CD4-positive, CD25-positive, alpha-beta regulatory T cell (primary cell): ENCODE measurements at regions not wholly inside any gene's neighbourhood (a gene's known extent, or its start where the extent isn't known, plus 50 kb on each side); places are given as distances from the start of the nearest gene placed in this dataset.

Source experiments
- ATAC-seq, 2 donors: fragments of 150-1000 bp; cut with Tn5 transposase; one replicate each; pipeline ENCODE4 v1.10.0; 2021; ENCODE audit warnings: low read depth in 2 of 2, moderate number of reproducible peaks in 2 of 2, moderate library complexity in 1 of 2
- DNase-seq, 3 donors: peaks; one replicate each; pipeline versions ENCODE4 v3.0.0 to v3.0.0-alpha.2; 2012 to 2022; ENCODE audit warnings: mixed read lengths in 1 of 3
- H3K27ac ChIP-seq: one replicate; pipeline ENCODE4 v1.7.0; 2013; ENCODE audit warnings: mild to moderate bottlenecking, low read length; ENCODE audit not compliant: insufficient read depth, poor library complexity, severe bottlenecking
- H3K27me3 ChIP-seq: one replicate; pipeline ENCODE4 v1.7.0; 2013; ENCODE audit warnings: low read length; ENCODE audit not compliant: control insufficient read depth, insufficient read depth
- H3K36me3 ChIP-seq: one replicate; pipeline ENCODE4 v1.7.0; 2013; ENCODE audit warnings: mild to moderate bottlenecking, low read length, moderate library complexity; ENCODE audit not compliant: control insufficient read depth, insufficient read depth
- H3K4me1 ChIP-seq: 2 replicates; pipeline ENCODE4 v1.7.0; 2013; ENCODE audit warnings: mild to moderate bottlenecking, low read length; ENCODE audit not compliant: insufficient read depth, control insufficient read depth, poor library complexity, severe bottlenecking
- H3K4me3 ChIP-seq: one replicate; pipeline ENCODE4 v1.7.0; 2013; ENCODE audit warnings: low read depth, mild to moderate bottlenecking, low read length, moderate library complexity
- H3K9me3 ChIP-seq, 2 experiments: 1 replicate in 1 of 2; 2 replicates in 1 of 2; pipeline ENCODE4 v1.7.0; 2013; ENCODE audit warnings: low read length in 2 of 2, mild to moderate bottlenecking in 1 of 2, moderate library complexity in 1 of 2; ENCODE audit not compliant: control insufficient read depth in 2 of 2
- H3K27ac Mint-ChIP-seq, 3 donors: one replicate each; pipeline ENCODE4 v1.8.0; 2020 to 2022; ENCODE audit warnings: mild to moderate bottlenecking in 3 of 3, mixed read lengths in 3 of 3, moderate library complexity in 2 of 3
- H3K27me3 Mint-ChIP-seq: one replicate; pipeline ENCODE4 v1.8.0; 2022; ENCODE audit warnings: mild to moderate bottlenecking, mixed read lengths
- H3K36me3 Mint-ChIP-seq: one replicate; pipeline ENCODE4 v1.8.0; 2020; ENCODE audit warnings: mixed read lengths
- H3K4me1 Mint-ChIP-seq, 4 donors: one replicate each; pipeline ENCODE4 v1.8.0; 2020 to 2022; ENCODE audit warnings: mixed read lengths in 4 of 4, mild to moderate bottlenecking in 1 of 4
- H3K4me3 Mint-ChIP-seq, 4 donors: one replicate each; pipeline ENCODE4 v1.8.0; 2020 to 2022; ENCODE audit warnings: mild to moderate bottlenecking in 4 of 4, mixed read lengths in 4 of 4, moderate library complexity in 3 of 4
- H3K9me3 Mint-ChIP-seq, 7 donors: one replicate each; pipeline ENCODE4 v1.8.0; 2020 to 2022; ENCODE audit warnings: mixed read lengths in 7 of 7, mild to moderate bottlenecking in 3 of 7, moderate library complexity in 2 of 7

DNA sequence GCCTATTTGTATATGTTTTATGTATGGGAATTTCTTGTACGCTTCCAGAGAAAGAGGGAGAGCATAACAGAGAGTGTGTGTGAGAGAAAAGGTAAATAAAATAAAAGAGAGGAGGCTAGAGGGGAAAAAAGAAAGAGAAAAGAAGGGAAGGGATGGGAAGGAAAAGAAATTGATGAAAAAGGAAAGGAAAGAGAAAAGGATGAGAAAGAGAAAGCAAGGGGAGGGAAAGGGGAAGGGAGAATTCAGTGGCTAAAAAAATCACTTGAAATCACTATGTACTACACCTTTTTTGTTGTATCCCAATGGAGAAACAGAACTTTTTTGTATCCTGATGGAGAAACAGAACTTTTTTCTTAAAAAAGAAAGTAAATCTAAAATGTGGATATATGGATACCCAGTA lies 165.5 kb upstream of the MBNL1 start:
- H3K4me1 Mint-ChIP-seq, result peaks cover 0 to 10% (median 0%) of the 10 kb centered on the region in 4 donors
- no peaks in the 10 kb centered on the region for H3K27me3 ChIP-seq
- H3K27ac ChIP-seq, result no peak overlapping the region
- no peaks in the 10 kb centered on the region for H3K36me3 Mint-ChIP-seq
- DNase-seq, result no peak
- no peak overlapping the region for H3K27ac Mint-ChIP-seq
- no peaks in the 10 kb centered on the region for H3K36me3 ChIP-seq
- no peak for ATAC-seq
- H3K27me3 Mint-ChIP-seq, result peaks cover 19% of the 10 kb centered on the region
- H3K4me1 ChIP-seq, result no peaks in the 10 kb centered on the region
- no peaks in the 10 kb centered on the region for H3K9me3 ChIP-seq
- H3K4me3 Mint-ChIP-seq, result no peak overlapping the region
- no peak overlapping the region for H3K4me3 ChIP-seq
- peaks cover 0 to 1% (median 0%) of the 10 kb centered on the region in 7 donors for H3K9me3 Mint-ChIP-seq

DNA sequence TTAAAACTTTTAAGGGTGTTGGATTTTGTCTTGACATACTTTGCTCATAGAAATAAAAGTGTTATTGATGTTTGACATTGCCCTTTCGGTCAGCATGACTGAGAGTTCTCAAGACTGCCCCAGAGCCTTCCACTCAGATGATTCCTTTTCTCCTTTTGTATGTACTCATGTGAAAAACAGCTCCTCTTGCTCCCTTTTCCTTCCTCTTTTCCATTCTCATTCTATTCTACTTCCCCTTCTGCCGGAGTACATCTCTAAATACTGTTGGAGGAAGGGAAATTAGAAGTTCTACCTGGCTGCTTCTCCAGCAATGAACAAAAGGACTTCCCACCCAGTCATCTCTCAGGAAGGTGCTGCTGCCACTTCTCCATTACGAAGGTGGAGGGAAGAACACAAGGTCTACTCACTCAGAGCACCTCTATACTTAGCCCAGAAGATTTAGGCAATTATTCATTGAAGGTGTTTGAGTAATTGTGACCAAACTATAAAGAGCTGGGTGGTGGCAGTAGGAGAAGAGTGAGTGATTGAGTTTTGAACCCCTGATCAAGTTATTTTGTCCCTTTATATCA lies 163.8 kb upstream of the MBNL1 start:
- no peaks in the 10 kb centered on the region for H3K9me3 ChIP-seq
- H3K27ac ChIP-seq, result no peak overlapping the region
- H3K36me3 ChIP-seq, result no peaks in the 10 kb centered on the region
- H3K4me3 Mint-ChIP-seq, result no peak overlapping the region
- peaks cover 0 to 10% (median 0%) of the 10 kb centered on the region in 4 donors for H3K4me1 Mint-ChIP-seq
- no peaks in the 10 kb centered on the region for H3K27me3 ChIP-seq
- H3K27me3 Mint-ChIP-seq, result peaks cover 14% of the 10 kb centered on the region
- H3K36me3 Mint-ChIP-seq, result no peaks in the 10 kb centered on the region
- DNase-seq (no peak), ATAC-seq (no peak)
- peaks cover 0 to 1% (median 0%) of the 10 kb centered on the region in 7 donors for H3K9me3 Mint-ChIP-seq
- H3K27ac Mint-ChIP-seq, result no peak overlapping the region
- no peaks in the 10 kb centered on the region for H3K4me1 ChIP-seq
- H3K4me3 ChIP-seq, result no peak overlapping the region

DNA sequence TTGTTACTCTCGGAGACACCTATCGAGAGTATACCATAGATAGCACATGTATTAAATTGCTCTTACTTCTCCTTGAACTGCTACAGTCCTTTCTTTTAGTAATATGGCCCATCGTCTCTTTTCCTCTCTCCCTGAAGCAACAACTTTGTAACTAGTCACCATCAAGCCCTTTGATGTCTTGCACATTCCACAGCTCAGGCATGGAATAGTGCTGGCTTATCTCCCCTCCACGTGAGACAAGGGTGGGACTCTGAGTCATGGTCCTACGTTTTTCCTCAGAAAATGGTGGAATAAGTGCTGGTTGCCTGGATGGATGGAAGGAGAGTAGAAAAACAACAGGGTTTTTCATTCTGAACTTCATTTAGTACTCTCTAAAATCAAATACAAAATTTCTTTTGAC lies 163.3 kb upstream of the MBNL1 start:
- Histone ChIP-seq H3K27ac (no peak overlapping the region), H3K4me3 (no peak overlapping the region), H3K9me3 (no peaks in the 10 kb centered on the region), H3K27me3 (no peaks in the 10 kb centered on the region), H3K4me1 (no peaks in the 10 kb centered on the region), H3K36me3 (no peaks in the 10 kb centered on the region)
- Mint-ChIP-seq H3K4me1 (peaks cover 0 to 11% (median 0%) of the 10 kb centered on the region in 4 donors), H3K27me3 (peaks cover 14% of the 10 kb centered on the region), H3K27ac (no peak overlapping the region), H3K36me3 (no peaks in the 10 kb centered on the region), H3K4me3 (no peak overlapping the region), H3K9me3 (peaks cover 0 to 1% (median 0%) of the 10 kb centered on the region in 7 donors)
- ATAC-seq, result no peak
- no peak for DNase-seq

DNA sequence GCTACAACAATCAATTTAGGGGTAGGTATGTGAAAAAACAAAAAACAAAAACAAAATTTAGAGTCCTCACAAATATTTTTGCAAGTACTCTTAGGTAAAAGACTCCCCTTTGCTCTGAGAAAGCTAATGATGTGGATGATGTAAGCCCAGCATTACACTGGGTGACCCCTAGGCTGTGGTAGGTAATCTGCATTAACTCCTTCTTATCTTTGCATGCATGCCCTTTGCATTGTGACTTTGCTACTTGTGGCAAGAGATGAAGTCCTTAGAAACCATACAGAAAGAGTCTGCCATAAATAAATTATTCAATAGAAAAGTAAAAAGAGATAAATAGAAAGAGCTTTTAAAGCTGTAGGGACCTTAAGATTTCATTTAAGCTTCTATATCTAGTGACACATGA lies 159.7 kb upstream of the MBNL1 start:
- H3K4me3 ChIP-seq, result no peak overlapping the region
- H3K27ac ChIP-seq, result no peak overlapping the region
- Mint-ChIP-seq H3K27me3 (peaks cover 6% of the 10 kb centered on the region), H3K36me3 (no peaks in the 10 kb centered on the region), H3K9me3 (no peaks in the 10 kb centered on the region), H3K4me3 (no peak overlapping the region), H3K27ac (no peak overlapping the region), H3K4me1 (peaks cover 0 to 8% (median 0%) of the 10 kb centered on the region in 4 donors)
- no peak for ATAC-seq
- no peaks in the 10 kb centered on the region for H3K27me3 ChIP-seq
- no peaks in the 10 kb centered on the region for H3K36me3 ChIP-seq
- no peak for DNase-seq
- H3K4me1 ChIP-seq, result no peaks in the 10 kb centered on the region
- H3K9me3 ChIP-seq, result no peaks in the 10 kb centered on the region

DNA sequence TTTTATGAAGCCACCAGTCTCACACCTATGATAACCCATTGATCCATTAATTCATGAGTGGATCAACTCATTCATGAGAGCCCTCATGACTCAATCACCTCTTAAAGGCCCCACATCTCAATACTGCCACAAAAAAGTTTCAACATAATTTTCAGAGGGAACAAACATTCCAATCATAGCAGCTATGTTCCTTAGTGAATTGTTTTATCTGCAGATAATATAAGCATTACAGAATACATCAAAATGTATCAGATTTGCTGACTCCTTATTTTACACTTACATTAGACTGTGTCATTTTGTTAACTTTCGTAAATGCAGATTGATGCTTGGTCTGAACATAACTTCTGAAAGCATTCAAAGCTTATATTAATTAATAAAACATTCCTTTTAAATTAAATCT lies 155.3 kb upstream of the MBNL1 start:
- no peak overlapping the region for H3K27ac Mint-ChIP-seq
- no peak overlapping the region for H3K4me3 Mint-ChIP-seq
- peaks cover 0 to 3% (median 0%) of the 10 kb centered on the region in 4 donors for H3K4me1 Mint-ChIP-seq
- no peak overlapping the region for H3K27ac ChIP-seq
- H3K9me3 ChIP-seq, result no peaks in the 10 kb centered on the region
- H3K4me1 ChIP-seq, result no peaks in the 10 kb centered on the region
- no peak for DNase-seq
- no peaks in the 10 kb centered on the region for H3K27me3 Mint-ChIP-seq
- no peaks in the 10 kb centered on the region for H3K36me3 Mint-ChIP-seq
- no peaks in the 10 kb centered on the region for H3K36me3 ChIP-seq
- H3K9me3 Mint-ChIP-seq, result peaks cover 0 to 12% (median 2%) of the 10 kb centered on the region in 7 donors
- no peak overlapping the region for H3K4me3 ChIP-seq
- no peak for ATAC-seq
- no peaks in the 10 kb centered on the region for H3K27me3 ChIP-seq

DNA sequence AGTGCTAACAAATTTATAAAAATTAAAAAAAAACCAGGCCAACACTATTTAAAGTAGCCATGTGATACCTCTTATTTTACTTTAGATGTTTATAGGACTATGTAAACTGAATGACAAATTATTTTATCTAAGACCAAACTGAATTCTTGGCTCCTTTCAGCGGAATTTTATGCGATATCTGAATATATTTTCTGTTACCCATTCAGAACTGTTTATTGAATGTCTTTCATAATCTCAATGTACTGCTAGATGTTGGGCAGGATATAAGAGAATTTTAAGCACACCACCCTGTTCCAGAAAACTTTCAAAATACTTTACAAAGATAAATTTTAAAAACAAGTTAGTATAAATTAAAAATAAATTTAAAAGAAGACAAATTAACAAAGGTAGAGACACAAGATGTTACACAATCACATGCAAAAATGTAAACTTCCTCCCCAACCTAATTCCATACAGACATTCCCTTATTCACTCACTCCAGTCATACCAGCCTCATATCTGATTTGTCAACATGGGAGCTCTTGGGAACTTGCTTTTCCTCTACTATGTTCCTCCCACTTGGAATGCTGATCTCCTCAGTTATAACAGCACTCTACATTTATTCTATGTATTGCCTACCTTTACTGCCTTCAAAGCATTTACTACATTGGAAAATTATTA lies 154.6 kb upstream of the MBNL1 start:
- no peaks in the 10 kb centered on the region for H3K27me3 ChIP-seq
- peaks cover 0 to 3% (median 0%) of the 10 kb centered on the region in 4 donors for H3K4me1 Mint-ChIP-seq
- no peak overlapping the region for H3K4me3 ChIP-seq
- no peak overlapping the region for H3K4me3 Mint-ChIP-seq
- H3K27ac ChIP-seq, result no peak overlapping the region
- no peaks in the 10 kb centered on the region for H3K36me3 Mint-ChIP-seq
- no peaks in the 10 kb centered on the region for H3K4me1 ChIP-seq
- ATAC-seq (no peak), DNase-seq (no peak)
- H3K27ac Mint-ChIP-seq, result peak overlapping the region in 1 of 3 donors; percentile 56
- no peaks in the 10 kb centered on the region for H3K27me3 Mint-ChIP-seq
- H3K36me3 ChIP-seq, result no peaks in the 10 kb centered on the region
- peaks cover 0 to 12% (median 2%) of the 10 kb centered on the region in 7 donors for H3K9me3 Mint-ChIP-seq
- H3K9me3 ChIP-seq, result no peaks in the 10 kb centered on the region

DNA sequence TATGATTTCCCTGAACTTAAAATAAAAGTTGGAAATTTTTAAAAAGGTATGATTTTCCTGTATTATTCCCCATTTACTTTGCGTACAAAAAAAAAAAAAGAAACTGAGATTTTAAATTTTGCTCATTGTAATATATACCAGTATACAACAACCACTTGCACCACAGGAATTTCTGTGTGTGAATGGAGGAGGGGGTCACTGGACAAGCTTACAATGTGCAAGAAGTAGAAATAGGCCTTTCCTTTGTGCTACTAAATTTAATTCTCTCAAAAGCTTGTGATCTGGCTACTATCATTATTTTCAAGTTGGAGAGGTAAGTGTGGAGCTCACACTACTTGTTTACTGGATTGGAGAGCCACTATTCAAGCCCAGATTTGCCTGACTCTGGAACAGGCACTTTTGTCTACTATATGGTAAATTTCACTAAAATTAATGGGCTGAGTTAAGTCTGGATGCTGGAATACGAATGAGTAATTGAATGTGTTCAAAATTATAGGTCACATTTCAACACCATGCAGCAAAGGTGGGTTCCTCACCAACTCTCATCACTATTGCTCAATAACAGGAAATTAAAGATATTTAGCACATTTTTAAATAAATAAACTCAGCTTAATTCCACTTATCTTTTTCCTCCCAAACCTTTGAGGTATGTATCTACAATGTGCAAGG lies 148.0 kb upstream of the MBNL1 start:
- peaks cover 0 to 10% (median 6%) of the 10 kb centered on the region in 4 donors for H3K4me1 Mint-ChIP-seq
- H3K9me3 ChIP-seq, result no peaks in the 10 kb centered on the region
- H3K36me3 Mint-ChIP-seq, result no peaks in the 10 kb centered on the region
- ATAC-seq (no peak), DNase-seq (no peak)
- peaks cover 0 to 12% (median 2%) of the 10 kb centered on the region in 7 donors for H3K9me3 Mint-ChIP-seq
- H3K27ac Mint-ChIP-seq, result no peak overlapping the region
- H3K36me3 ChIP-seq, result no peaks in the 10 kb centered on the region
- no peak overlapping the region for H3K27ac ChIP-seq
- H3K27me3 ChIP-seq, result no peaks in the 10 kb centered on the region
- no peak overlapping the region for H3K4me3 ChIP-seq
- H3K4me3 Mint-ChIP-seq, result no peak overlapping the region
- no peaks in the 10 kb centered on the region for H3K27me3 Mint-ChIP-seq
- H3K4me1 ChIP-seq, result no peaks in the 10 kb centered on the region
